GM23248 (cell line): ENCODE measurements at regions not wholly inside any gene's neighbourhood (a gene's known extent, or its start where the extent isn't known, plus 50 kb on each side); places are given as distances from the start of the nearest gene placed in this dataset.

Experiments used
- DNase-seq: peaks from one replicate; pipeline ENCODE4 v3.0.0-alpha.2; 2015
- H2AFZ ChIP-seq: fragments of 200-600 bp; sonication (generic); 2 replicates; pipeline ENCODE4 v1.6.1; 2016; ENCODE audit warnings: antibody characterized with exemption
- H3F3A ChIP-seq: fragments of 200-600 bp; sonication (generic); 2 replicates; pipeline ENCODE4 v1.6.1; 2016; ENCODE audit warnings: mild to moderate bottlenecking, antibody characterized with exemption, mixed run types; ENCODE audit not compliant: insufficient read depth
- H3K27ac ChIP-seq: fragments of 200-600 bp; sonication (generic); 2 replicates; pipeline ENCODE4 v1.5.1; 2016; ENCODE audit warnings: mild to moderate bottlenecking
- H3K27me3 ChIP-seq: fragments of 200-600 bp; sonication (generic); replicated peaks from 2 replicates; pipeline ENCODE4 v1.6.1; 2016; ENCODE audit warnings: mild to moderate bottlenecking; ENCODE audit not compliant: insufficient read depth
- H3K36me3 ChIP-seq: fragments of 200-600 bp; sonication (generic); 2 replicates; pipeline ENCODE4 v1.6.1; 2016; ENCODE audit warnings: low read depth, mild to moderate bottlenecking
- H3K4me1 ChIP-seq: fragments of 200-600 bp; sonication (generic); 2 replicates; pipeline ENCODE4 v1.6.1; 2016; ENCODE audit warnings: mild to moderate bottlenecking; ENCODE audit not compliant: insufficient read depth
- H3K4me2 ChIP-seq: fragments of 200-600 bp; sonication (generic); one replicate; pipeline ENCODE4 v1.6.1; 2016; ENCODE audit warnings: mild to moderate bottlenecking; ENCODE audit not compliant: unreplicated experiment
- H3K4me3 ChIP-seq: fragments of 200-600 bp; sonication (generic); 2 replicates; pipeline ENCODE4 v1.5.1; 2016; ENCODE audit warnings: mild to moderate bottlenecking
- H3K79me2 ChIP-seq: fragments of 200-600 bp; sonication (generic); 2 replicates; pipeline ENCODE4 v1.6.1; 2016; ENCODE audit warnings: mild to moderate bottlenecking; ENCODE audit not compliant: insufficient read depth
- H3K9ac ChIP-seq: fragments of 200-600 bp; sonication (generic); 2 replicates; pipeline ENCODE4 v1.6.1; 2016; ENCODE audit warnings: mild to moderate bottlenecking
- H3K9me2 ChIP-seq: fragments of 200-600 bp; sonication (generic); 2 replicates; pipeline ENCODE4 v1.6.1; 2016; ENCODE audit warnings: mixed run types, mild to moderate bottlenecking, moderate library complexity; ENCODE audit not compliant: insufficient read depth
- H3K9me3 ChIP-seq: fragments of 200-600 bp; sonication (generic); one replicate; pipeline ENCODE4 v1.6.1; 2017; ENCODE audit warnings: low read depth
- H4K20me1 ChIP-seq: fragments of 200-600 bp; sonication (generic); 2 replicates; pipeline ENCODE4 v1.6.0; 2016; ENCODE audit not compliant: insufficient read depth
- EZH2 ChIP-seq: fragments of 200-600 bp; sonication (generic); IDR thresholded peaks from 2 replicates; pipeline ENCODE4 v1.6.1; 2018; ENCODE audit warnings: antibody characterized with exemption, mild to moderate bottlenecking; ENCODE audit not compliant: insufficient read depth, poor library complexity, severe bottlenecking
- EZH2phosphoT487 ChIP-seq: fragments of 200-600 bp; sonication (generic); IDR thresholded peaks from 2 replicates; pipeline ENCODE4 v1.6.1; 2018; ENCODE audit warnings: antibody characterized with exemption, moderate library complexity, mild to moderate bottlenecking, low read depth; ENCODE audit not compliant: insufficient read depth
- WGBS, 2 experiments: methylation state at CpG; one replicate each; pipeline ENCODE4 v1.1.6; 2015 to 2017; ENCODE audit warnings: low lambda C conversion rate in 2 of 2, low coverage in 1 of 2; ENCODE audit errors: missing lambda C conversion rate in 2 of 2; 5-methylcytosine and 5-hydroxymethylcytosine counted together
- in situ Hi-C: fragments of 300-500 bp; cut with MboI; formaldehyde crosslinking; loops from 2 replicates; pipeline ENCODE4 v1.15.0; 2020

GRCh38 chr1:90147093-90147492 lies 152.2 kb downstream of the ZNF326 start:
- no peak overlapping the region for H3K27ac ChIP-seq
- no peaks in the 10 kb centered on the region for H3K27me3 ChIP-seq
- no peaks in the 10 kb centered on the region for H3K4me1 ChIP-seq
- H3K9me2 ChIP-seq, result no peaks in the 10 kb centered on the region
- no peak overlapping the region for H3K9ac ChIP-seq
- H3F3A ChIP-seq, result no peaks in the 10 kb centered on the region
- no peak overlapping the region for H2AFZ ChIP-seq
- H4K20me1 ChIP-seq, result no peaks in the 10 kb centered on the region
- no peak overlapping the region for H3K4me2 ChIP-seq
- no peaks in the 10 kb centered on the region for H3K36me3 ChIP-seq
- no peak for TF ChIP-seq EZH2
- no peak for TF ChIP-seq EZH2phosphoT487
- H3K4me3 ChIP-seq, result no peak overlapping the region
- DNase-seq, result no peak
- in situ Hi-C loops, result no loop called here
- no peaks in the 10 kb centered on the region for H3K9me3 ChIP-seq
- H3K79me2 ChIP-seq, result no peaks in the 10 kb centered on the region

GRCh38 chr1:90144820-90145219 lies 149.9 kb downstream of the ZNF326 start:
- Histone ChIP-seq H3K4me3 (no peak overlapping the region), H3K9ac (no peak overlapping the region), H3K27ac (no peak overlapping the region), H3K9me2 (no peaks in the 10 kb centered on the region), H3K27me3 (no peaks in the 10 kb centered on the region), H3K79me2 (no peaks in the 10 kb centered on the region), H4K20me1 (no peaks in the 10 kb centered on the region), H3K9me3 (no peaks in the 10 kb centered on the region), H3K4me1 (no peaks in the 10 kb centered on the region), H3F3A (no peaks in the 10 kb centered on the region), H3K36me3 (no peaks in the 10 kb centered on the region), H2AFZ (no peak overlapping the region), H3K4me2 (no peak overlapping the region)
- 11 to 14% methylated on average over 1 of the region's 1 CpG for WGBS, 2 experiments
- in situ Hi-C loops, result no loop called here
- DNase-seq, result no peak
- TF ChIP-seq EZH2 (no peak), EZH2phosphoT487 (no peak)

GRCh38 chr1:90143591-90143990 lies 148.7 kb downstream of the ZNF326 start:
- TF ChIP-seq EZH2 (no peak), EZH2phosphoT487 (no peak)
- WGBS, 2 experiments, result 45 to 48% methylated on average over 1 of the region's 1 CpG
- Histone ChIP-seq H3F3A (no peaks in the 10 kb centered on the region), H3K9ac (no peak overlapping the region), H3K27me3 (no peaks in the 10 kb centered on the region), H3K4me1 (no peaks in the 10 kb centered on the region), H3K9me2 (no peaks in the 10 kb centered on the region), H4K20me1 (no peaks in the 10 kb centered on the region), H3K27ac (no peak overlapping the region), H3K4me2 (no peak overlapping the region), H3K9me3 (no peaks in the 10 kb centered on the region), H2AFZ (no peak overlapping the region), H3K79me2 (no peaks in the 10 kb centered on the region), H3K36me3 (no peaks in the 10 kb centered on the region), H3K4me3 (no peak overlapping the region)
- in situ Hi-C loops, result no loop called here
- no peak for DNase-seq

DNA sequence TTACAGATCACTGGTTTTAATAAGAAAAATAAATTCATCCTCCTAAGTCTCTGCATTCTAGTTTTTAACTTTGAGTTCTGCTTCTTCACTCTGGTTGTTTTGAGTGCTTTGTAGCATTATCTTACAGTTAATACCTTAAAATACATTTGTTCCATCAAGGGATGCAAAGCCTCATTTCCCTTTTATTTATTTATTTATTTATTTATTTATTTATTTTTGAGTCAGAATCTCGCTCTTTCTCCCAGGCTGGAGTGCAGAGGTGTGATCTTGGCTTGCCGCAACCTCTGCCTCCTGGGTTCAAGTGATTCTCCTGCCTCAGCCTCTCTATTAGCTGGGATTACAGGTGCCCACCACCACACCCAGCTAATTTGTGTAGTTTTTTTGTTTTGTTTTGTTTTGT lies 147.8 kb downstream of the ZNF326 start:
- 40 to 42% methylated on average over 2 of the region's 2 CpGs for WGBS, 2 experiments
- no peaks in the 10 kb centered on the region for H3K27me3 ChIP-seq
- no peak overlapping the region for H3K9ac ChIP-seq
- H3K9me2 ChIP-seq, result no peaks in the 10 kb centered on the region
- no peak for TF ChIP-seq EZH2phosphoT487
- no peak for TF ChIP-seq EZH2
- in situ Hi-C loops, result no loop called here
- no peak overlapping the region for H2AFZ ChIP-seq
- H3K9me3 ChIP-seq, result no peaks in the 10 kb centered on the region
- no peaks in the 10 kb centered on the region for H3K4me1 ChIP-seq
- no peak overlapping the region for H3K4me3 ChIP-seq
- no peak for DNase-seq
- H3K36me3 ChIP-seq, result no peaks in the 10 kb centered on the region
- no peak overlapping the region for H3K27ac ChIP-seq
- no peak overlapping the region for H3K4me2 ChIP-seq
- no peaks in the 10 kb centered on the region for H3K79me2 ChIP-seq
- no peaks in the 10 kb centered on the region for H4K20me1 ChIP-seq
- no peaks in the 10 kb centered on the region for H3F3A ChIP-seq

DNA sequence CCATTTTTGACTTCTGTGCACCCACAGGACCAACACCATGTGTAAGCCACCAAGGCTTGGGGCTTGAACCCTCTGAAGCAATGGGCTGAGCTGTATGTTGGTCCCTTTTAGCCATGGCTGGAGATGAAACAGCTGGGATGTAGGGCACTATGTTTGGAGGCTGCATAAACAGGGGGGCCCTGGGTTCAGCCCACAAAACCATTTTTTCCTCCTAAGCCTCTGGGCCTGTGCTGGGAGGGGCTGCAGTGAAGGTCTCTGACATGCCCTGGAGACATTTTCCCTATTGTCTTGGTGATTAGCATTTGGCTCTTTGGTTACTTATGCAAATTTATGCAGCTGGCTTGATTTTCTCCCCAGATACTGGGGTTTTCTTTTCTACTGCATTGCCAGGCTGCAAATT lies 144.9 kb downstream of the ZNF326 start:
- no peaks in the 10 kb centered on the region for H4K20me1 ChIP-seq
- no peaks in the 10 kb centered on the region for H3F3A ChIP-seq
- no peak overlapping the region for H3K4me3 ChIP-seq
- DNase-seq, result no peak
- no peaks in the 10 kb centered on the region for H3K9me2 ChIP-seq
- H2AFZ ChIP-seq, result no peak overlapping the region
- H3K36me3 ChIP-seq, result no peaks in the 10 kb centered on the region
- H3K79me2 ChIP-seq, result no peaks in the 10 kb centered on the region
- no peaks in the 10 kb centered on the region for H3K4me1 ChIP-seq
- H3K27me3 ChIP-seq, result no peaks in the 10 kb centered on the region
- in situ Hi-C loops, result no loop called here
- H3K4me2 ChIP-seq, result no peak overlapping the region
- no peak overlapping the region for H3K9ac ChIP-seq
- no peak overlapping the region for H3K27ac ChIP-seq
- H3K9me3 ChIP-seq, result no peaks in the 10 kb centered on the region
- TF ChIP-seq EZH2phosphoT487 (no peak), EZH2 (no peak)
